ENCODE measurements at regions not wholly inside any gene's neighbourhood (a gene's known extent, or its start where the extent isn't known, plus 50 kb on each side); places are given as distances from the start of the nearest gene placed in this dataset.

DNA sequence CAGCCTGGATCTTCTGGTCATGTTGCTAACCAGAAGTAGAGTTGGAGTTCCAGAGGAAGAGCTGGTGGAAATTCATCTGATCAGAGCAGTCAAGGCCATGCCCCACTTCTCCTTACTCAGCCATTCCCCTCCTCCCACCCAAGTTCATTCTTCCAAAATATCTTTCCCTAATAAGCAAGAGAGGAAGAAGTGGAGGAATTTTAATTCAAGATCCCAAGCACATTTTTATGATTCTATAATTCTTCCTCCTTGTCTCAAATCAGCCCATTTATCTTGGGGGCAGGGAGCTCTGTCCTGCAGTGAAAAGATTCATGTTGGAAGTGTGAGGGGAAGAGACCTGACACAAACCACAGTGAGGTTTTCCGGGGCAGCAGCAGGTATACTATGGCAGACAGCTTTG is 85.0 kb upstream of the GALNT15 start:
- peaks cover 2% of the 10 kb centered on the region for H3K27me3 Mint-ChIP-seq
- H3K36me3 Mint-ChIP-seq (ENCODE audit: low read depth), result no peaks in the 10 kb centered on the region
- TF ChIP-seq, protein P1, sequence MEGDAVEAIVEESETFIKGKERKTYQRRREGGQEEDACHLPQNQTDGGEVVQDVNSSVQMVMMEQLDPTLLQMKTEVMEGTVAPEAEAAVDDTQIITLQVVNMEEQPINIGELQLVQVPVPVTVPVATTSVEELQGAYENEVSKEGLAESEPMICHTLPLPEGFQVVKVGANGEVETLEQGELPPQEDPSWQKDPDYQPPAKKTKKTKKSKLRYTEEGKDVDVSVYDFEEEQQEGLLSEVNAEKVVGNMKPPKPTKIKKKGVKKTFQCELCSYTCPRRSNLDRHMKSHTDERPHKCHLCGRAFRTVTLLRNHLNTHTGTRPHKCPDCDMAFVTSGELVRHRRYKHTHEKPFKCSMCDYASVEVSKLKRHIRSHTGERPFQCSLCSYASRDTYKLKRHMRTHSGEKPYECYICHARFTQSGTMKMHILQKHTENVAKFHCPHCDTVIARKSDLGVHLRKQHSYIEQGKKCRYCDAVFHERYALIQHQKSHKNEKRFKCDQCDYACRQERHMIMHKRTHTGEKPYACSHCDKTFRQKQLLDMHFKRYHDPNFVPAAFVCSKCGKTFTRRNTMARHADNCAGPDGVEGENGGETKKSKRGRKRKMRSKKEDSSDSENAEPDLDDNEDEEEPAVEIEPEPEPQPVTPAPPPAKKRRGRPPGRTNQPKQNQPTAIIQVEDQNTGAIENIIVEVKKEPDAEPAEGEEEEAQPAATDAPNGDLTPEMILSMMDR (IDR thresholded peaks at IDR 0.05), result no peak
- ChIA-PET POLR2A (interaction anchor here (0.7 kb wide), 1 partner anchor 12 kb away, joined by 3 read pairs; no protein-coding TSS in a partner anchor), CTCF (interaction anchor here (0.6 to 1.4 kb wide), 2 partner anchors 40 to 387 kb away, joined by 3 read pairs; no protein-coding TSS in a partner anchor)
- DNase-seq (no peak), ATAC-seq (no peak)
- H3K9me3 Mint-ChIP-seq, result no peaks in the 10 kb centered on the region
- H3K4me3 Mint-ChIP-seq, result no peak overlapping the region
- H3K27ac Mint-ChIP-seq, result no peak overlapping the region
- H3K4me1 Mint-ChIP-seq (ENCODE audit: low read depth), result no peaks in the 10 kb centered on the region
- intact Hi-C loops (cut with micrococcal nuclease), result no loop called here

DNA sequence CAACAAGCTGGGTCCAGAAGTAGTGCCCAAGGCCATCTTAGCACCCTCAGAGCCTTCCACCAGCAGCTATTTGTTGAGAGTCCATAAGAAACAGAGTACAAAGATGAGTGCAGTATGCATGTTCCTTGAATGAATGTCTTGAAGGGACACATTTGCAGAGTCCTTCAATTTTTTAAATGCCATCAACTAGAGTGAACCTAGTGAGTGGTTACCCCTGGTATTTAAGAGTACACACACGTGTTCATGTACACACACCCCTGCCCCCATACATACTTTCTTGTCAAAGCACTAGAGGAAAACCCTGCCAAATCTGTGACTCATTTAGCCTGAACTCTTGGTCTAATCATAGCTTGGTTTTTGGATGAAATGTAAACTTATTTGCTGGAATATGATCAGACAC is 84.5 kb upstream of the GALNT15 start:
- no peaks in the 10 kb centered on the region for H3K9me3 Mint-ChIP-seq
- H3K27ac Mint-ChIP-seq, result no peak overlapping the region
- POLR2A ChIA-PET, result interaction anchor here (0.7 kb wide), 1 partner anchor 13 kb away, joined by 3 read pairs; no protein-coding TSS in a partner anchor
- H3K36me3 Mint-ChIP-seq (ENCODE audit: low read depth), result no peaks in the 10 kb centered on the region
- no peak for DNase-seq
- H3K4me1 Mint-ChIP-seq (ENCODE audit: low read depth), result no peaks in the 10 kb centered on the region
- intact Hi-C loops (cut with micrococcal nuclease), result no loop called here
- CTCF ChIA-PET, result interaction anchor here (1.4 kb wide), 1 partner anchor 41 kb away, joined by 3 read pairs; no protein-coding TSS in a partner anchor
- TF ChIP-seq, protein P1 (IDR thresholded peaks at IDR 0.05), result no peak
- no peak for ATAC-seq
- H3K4me3 Mint-ChIP-seq, result no peak overlapping the region
- H3K27me3 Mint-ChIP-seq, result peaks cover 3% of the 10 kb centered on the region

DNA sequence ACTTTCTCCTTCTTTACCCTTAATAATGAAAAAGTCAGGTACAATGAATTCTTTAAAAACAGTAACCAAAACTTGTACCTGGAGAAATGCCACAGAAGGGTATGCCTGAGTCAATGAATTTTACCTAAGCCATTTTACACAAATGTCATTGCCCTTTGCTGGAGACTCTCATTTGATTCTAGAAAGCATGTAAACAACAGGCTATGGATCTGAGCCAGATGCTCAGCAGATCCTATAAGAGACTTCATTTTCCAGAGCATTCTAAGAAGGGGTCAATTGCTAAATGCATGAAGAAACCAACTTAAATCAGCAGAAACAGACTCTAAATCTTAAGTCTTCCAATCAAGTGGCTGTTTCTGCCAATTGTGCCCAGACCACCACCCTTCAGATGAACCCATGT is 83.8 kb upstream of the GALNT15 start:
- TF ChIP-seq, protein P1 (IDR thresholded peaks at IDR 0.05), result no peak
- no peak overlapping the region for H3K27ac Mint-ChIP-seq
- CTCF ChIA-PET, result no interaction called here
- H3K4me1 Mint-ChIP-seq (ENCODE audit: low read depth), result no peaks in the 10 kb centered on the region
- H3K36me3 Mint-ChIP-seq (ENCODE audit: low read depth), result no peaks in the 10 kb centered on the region
- intact Hi-C loops (cut with micrococcal nuclease), result no loop called here
- H3K4me3 Mint-ChIP-seq, result no peak overlapping the region
- peaks cover 3% of the 10 kb centered on the region for H3K27me3 Mint-ChIP-seq
- ATAC-seq (no peak), DNase-seq (no peak)
- H3K9me3 Mint-ChIP-seq, result no peaks in the 10 kb centered on the region
- POLR2A ChIA-PET, result no interaction called here

DNA sequence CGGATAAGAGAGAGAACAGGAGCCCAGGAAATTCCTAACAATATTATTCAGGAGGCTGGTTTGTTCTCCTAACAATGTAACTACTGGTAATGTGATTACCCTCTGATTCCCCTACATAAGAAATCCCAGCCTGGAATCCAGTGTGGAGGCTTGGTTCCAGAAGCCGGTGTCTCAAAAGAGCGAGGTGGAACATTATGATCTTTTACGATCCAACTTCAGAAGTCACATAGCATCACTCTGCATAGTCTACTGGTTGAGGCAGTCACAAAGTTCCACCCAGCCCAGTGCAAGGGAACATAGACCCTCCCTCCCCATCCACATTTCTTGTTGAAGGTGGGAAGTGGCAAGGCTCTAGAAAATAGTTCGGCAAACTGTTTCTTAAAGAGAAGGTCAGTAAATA is 81.6 kb upstream of the GALNT15 start:
- Mint-ChIP-seq H3K4me1 (ENCODE audit: low read depth) (no peaks in the 10 kb centered on the region), H3K36me3 (ENCODE audit: low read depth) (no peaks in the 10 kb centered on the region), H3K4me3 (no peak overlapping the region), H3K27me3 (peaks cover 3% of the 10 kb centered on the region), H3K9me3 (no peaks in the 10 kb centered on the region), H3K27ac (no peak overlapping the region)
- TF ChIP-seq, protein P1 (IDR thresholded peaks at IDR 0.05), result no peak
- ATAC-seq (no peak), DNase-seq (no peak)
- intact Hi-C loops (cut with micrococcal nuclease), result no loop called here
- ChIA-PET POLR2A (no interaction called here), CTCF (no interaction called here)

DNA sequence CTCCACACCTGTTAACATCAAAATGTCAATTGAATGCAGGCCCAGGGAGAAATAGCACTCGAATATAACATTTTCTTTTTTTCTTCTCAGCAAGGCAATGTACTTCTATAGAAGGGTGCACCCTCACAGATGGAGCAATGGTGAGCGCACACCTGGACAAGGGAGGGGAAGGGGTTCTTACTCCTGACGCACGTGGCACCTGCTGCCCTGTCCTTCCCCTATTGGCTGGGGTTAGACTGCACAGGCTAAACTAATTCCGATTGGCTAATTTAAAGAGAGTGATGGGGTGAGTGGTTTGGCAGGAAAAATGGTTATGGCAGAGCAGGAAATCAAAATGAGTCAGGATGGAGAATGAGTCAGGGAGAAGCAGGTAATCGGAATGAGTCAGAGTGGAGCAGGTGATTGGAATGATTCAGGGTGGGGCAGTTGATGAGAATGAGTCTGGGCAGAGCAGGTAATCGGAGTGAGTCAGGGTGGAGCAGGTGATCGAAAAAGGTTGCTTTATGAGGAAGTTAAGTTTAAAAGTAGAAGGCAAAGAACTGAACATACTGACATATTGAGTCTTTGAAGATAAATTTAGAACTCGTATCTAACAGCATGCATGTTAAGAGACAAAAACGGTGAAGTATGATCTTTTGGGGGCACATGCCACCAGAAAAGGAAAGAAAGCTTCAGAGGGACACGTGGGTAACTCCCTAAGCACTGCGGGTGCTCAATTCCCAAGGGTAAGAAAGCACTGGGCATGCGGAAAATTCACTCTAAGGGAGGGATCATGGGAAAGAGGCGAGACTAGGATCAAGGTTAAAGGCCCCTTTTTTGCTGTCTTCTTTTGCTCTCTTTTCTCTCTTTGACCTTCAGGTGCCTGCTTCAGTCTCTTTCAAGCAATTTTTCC is 72.9 kb upstream of the GALNT15 start:
- intact Hi-C loops (cut with micrococcal nuclease), result no loop called here
- ATAC-seq, result no peak
- H3K4me1 Mint-ChIP-seq (ENCODE audit: low read depth), result no peaks in the 10 kb centered on the region
- H3K9me3 Mint-ChIP-seq, result no peaks in the 10 kb centered on the region
- peak; percentile 4 for DNase-seq
- no peaks in the 10 kb centered on the region for H3K36me3 Mint-ChIP-seq (ENCODE audit: low read depth)
- H3K4me3 Mint-ChIP-seq, result no peak overlapping the region
- H3K27ac Mint-ChIP-seq, result no peak overlapping the region
- POLR2A ChIA-PET, result no interaction called here
- CTCF ChIA-PET, result no interaction called here
- TF ChIP-seq, protein P1 (IDR thresholded peaks at IDR 0.05), result no peak
- peaks cover 8% of the 10 kb centered on the region for H3K27me3 Mint-ChIP-seq
